Stomach (tissue), 4 donors: ENCODE measurements at regions not wholly inside any gene's neighbourhood (a gene's known extent, or its start where the extent isn't known, plus 50 kb on each side); places are given as distances from the start of the nearest gene placed in this dataset.

Source experiments
- CTCF ChIP-seq, 7 experiments: fragments of 450-650 bp in 4 of 7; fragments of 200-600 bp in 3 of 7; sonication (generic) in 3 of 7; IDR thresholded peaks; one replicate each; pipeline ENCODE4 v1.5.1; 2016 to 2019; ENCODE audit warnings: antibody characterized with exemption in 7 of 7, control low read depth in 2 of 7, mild to moderate bottlenecking in 1 of 7
- EP300 ChIP-seq: sonication (generic); formaldehyde crosslinking; IDR thresholded peaks from one replicate; pipeline ENCODE4 v1.6.1; 2017; ENCODE audit warnings: antibody characterized with exemption
- POLR2A ChIP-seq, 4 donors: fragments of 450-650 bp; IDR thresholded peaks; one replicate each; pipeline ENCODE4 v1.6.1; 2016; ENCODE audit warnings: antibody characterized with exemption in 4 of 4, control low read depth in 2 of 4, mild to moderate bottlenecking in 1 of 4, moderate library complexity in 1 of 4
- POLR2AphosphoS5 ChIP-seq, 3 donors: sonication (generic); formaldehyde crosslinking; IDR thresholded peaks; one replicate each; pipeline ENCODE4 v1.6.1; 2016; ENCODE audit warnings: antibody characterized with exemption in 3 of 3

GRCh38 chr18:59986139-59986538 is 86.3 kb downstream of the PMAIP1 start:
- TF ChIP-seq CTCF (IDR thresholded peaks at IDR 0.05) = no peak
- no peak for TF ChIP-seq POLR2A (IDR thresholded peaks at IDR 0.05)
- no peak for TF ChIP-seq POLR2AphosphoS5 (IDR thresholded peaks at IDR 0.05)
- TF ChIP-seq EP300 = no peak
